ENCODE measurements at regions not wholly inside any gene's neighbourhood (a gene's known extent, or its start where the extent isn't known, plus 50 kb on each side); places are given as distances from the start of the nearest gene placed in this dataset.

GRCh38 chr11:95426823-95427462 is 195.9 kb upstream of the SESN3 start:
- TF ChIP-seq CTCF (IDR thresholded peaks at IDR 0.05) (no peak), POLR2A (IDR thresholded peaks at IDR 0.05) (no peak)
